Fibroblast of mammary gland (primary cell): ENCODE measurements at regions not wholly inside any gene's neighbourhood (a gene's known extent, or its start where the extent isn't known, plus 50 kb on each side); places are given as distances from the start of the nearest gene placed in this dataset.
"Not testable (repeated sequence)": the region's sequence is repeated elsewhere in the genome, so short reads cannot be mapped to it uniquely, and the experiment has no call there.

Source experiments
- DNase-seq: peaks from one replicate; pipeline ENCODE4 v3.0.0-alpha.2; 2010; ENCODE audit warnings: low read depth
- H3K4me3 ChIP-seq: 2 replicates; pipeline ENCODE4 v1.5.1; 2011; ENCODE audit warnings: low read depth, mild to moderate bottlenecking, low read length, moderate library complexity; ENCODE audit not compliant: control insufficient read depth
- TF ChIP-seq, protein P1 (sequence below): conservative IDR thresholded peaks from 2 replicates; pipeline ENCODE4 v1.5.1; 2011; ENCODE audit warnings: low read depth, low read length, inconsistent platforms; ENCODE audit not compliant: control insufficient read depth, insufficient read depth

- DNase-seq = no peak
- H3K4me3 ChIP-seq = no peak overlapping the region
- TF ChIP-seq, protein P1, sequence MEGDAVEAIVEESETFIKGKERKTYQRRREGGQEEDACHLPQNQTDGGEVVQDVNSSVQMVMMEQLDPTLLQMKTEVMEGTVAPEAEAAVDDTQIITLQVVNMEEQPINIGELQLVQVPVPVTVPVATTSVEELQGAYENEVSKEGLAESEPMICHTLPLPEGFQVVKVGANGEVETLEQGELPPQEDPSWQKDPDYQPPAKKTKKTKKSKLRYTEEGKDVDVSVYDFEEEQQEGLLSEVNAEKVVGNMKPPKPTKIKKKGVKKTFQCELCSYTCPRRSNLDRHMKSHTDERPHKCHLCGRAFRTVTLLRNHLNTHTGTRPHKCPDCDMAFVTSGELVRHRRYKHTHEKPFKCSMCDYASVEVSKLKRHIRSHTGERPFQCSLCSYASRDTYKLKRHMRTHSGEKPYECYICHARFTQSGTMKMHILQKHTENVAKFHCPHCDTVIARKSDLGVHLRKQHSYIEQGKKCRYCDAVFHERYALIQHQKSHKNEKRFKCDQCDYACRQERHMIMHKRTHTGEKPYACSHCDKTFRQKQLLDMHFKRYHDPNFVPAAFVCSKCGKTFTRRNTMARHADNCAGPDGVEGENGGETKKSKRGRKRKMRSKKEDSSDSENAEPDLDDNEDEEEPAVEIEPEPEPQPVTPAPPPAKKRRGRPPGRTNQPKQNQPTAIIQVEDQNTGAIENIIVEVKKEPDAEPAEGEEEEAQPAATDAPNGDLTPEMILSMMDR = no peak
Observed at GRCh38 chr5:17075236-17075635, 139.1 kb upstream of the MYO10 start.

DNA sequence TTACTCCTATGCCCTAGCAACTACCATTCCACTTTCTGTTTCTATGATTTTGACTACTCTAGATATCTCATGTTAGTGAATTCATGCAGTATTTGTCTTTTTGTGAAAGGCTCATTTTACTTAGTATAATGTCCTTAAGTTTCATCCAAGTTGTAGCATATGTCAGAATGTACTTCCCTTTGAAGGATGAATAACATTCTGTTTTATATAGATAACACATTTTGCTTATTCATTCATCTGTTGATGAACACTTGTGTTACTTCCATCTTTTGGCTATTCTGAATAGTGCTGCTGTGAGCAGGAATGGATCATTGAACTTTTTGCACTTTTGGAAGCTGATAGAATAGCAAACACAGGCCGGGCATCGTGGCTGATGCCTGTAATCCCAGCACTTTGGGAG lies 140.2 kb upstream of the MYO10 start:
- no peak for DNase-seq
- TF ChIP-seq, protein P1 = no peak

DNA sequence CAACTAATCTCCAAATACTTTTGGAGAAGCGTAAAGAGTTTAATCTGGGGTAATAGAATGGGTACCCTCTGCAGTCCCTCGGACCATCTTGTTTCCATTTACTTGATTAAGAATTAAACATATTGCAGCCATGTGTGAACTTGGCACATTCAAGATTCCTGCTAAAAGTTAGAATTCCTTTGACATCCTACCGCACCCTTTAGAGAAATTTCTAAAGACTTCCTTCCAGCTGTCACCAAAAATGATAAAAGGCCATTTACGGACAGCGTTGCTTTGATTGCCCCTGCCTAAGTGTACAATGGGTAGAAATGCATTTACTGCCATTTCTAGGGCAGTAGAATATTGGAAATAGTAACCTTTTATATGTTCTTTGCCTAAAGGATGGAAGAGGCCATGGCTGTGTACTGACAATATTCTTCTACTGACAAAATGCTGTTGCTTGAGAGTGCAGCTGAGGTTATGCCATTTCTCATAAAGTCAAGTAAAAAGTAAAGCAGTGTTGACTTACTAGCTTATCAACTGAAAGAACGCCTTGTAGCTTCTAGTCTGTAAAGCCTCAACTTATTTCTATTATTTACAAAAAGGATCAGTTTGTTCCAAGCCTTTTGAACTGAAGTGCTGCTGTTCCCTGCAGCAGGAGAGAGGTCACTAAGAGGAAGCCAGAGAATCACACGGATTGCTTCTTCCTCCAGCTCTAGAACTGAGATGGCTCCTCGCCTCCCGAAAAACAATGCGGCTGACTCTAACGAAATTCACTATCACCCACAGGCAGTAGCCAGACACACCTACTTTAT lies 139.8 kb upstream of the BASP1 start:
- DNase-seq = no peak
- no peak overlapping the region for H3K4me3 ChIP-seq
- TF ChIP-seq, protein P1 = no peak

More for the DNA sequence above, 140.2 kb upstream of the MYO10 start:
- no peak overlapping the region for H3K4me3 ChIP-seq

DNA sequence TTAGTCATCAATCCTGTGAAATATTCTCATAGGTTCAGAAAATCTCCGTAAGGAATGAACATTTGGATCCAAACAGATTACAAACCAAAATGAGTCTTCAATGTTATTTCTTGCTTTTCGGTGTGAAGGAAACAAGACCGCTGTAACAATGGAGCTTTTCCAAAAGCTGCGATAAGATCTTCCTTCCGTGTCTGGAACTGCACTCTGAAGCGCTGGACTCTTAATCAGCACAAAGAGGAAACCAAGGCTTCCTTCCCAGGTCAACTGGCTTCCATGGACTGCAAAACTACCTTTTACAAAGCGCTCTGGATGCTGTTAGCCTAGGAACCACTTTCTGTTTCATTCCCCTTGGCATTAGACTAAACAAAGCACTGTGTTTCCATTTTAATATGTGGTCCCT lies 137.9 kb upstream of the BASP1 start:
- TF ChIP-seq, protein P1 = no peak
- no peak for DNase-seq
- H3K4me3 ChIP-seq = no peak overlapping the region

GRCh38 chr5:17080361-17080760 lies 137.1 kb upstream of the BASP1 start:
- TF ChIP-seq, protein P1 = no peak
- no peak overlapping the region for H3K4me3 ChIP-seq
- no peak for DNase-seq

DNA sequence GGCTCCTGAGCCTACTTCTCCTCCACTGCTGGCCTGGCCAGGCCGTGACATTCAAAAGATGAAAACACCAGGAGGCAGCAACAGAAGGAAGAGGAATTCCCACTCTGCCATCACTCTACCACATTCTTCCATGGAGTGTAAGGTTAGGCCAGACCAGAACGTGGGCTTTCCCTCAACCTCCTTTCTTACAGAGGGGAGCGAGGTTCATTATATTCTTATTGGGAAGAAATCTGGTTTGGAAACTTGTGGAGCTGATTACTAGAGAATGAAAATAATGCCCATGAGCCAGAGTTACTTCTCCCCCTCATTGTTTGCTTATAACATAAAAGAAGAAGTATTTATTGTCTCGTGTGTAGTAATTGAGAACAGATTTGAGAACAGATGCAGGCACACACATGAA lies 136.3 kb upstream of the BASP1 start:
- peak; percentile 34 for DNase-seq
- TF ChIP-seq, protein P1 = no peak
- H3K4me3 ChIP-seq = no peak overlapping the region

GRCh38 chr5:17083276-17083675 lies 134.2 kb upstream of the BASP1 start:
- not testable (repeated sequence) for DNase-seq, H3K4me3 ChIP-seq
